B cell (primary cell): ENCODE measurements at regions not wholly inside any gene's neighbourhood (a gene's known extent, or its start where the extent isn't known, plus 50 kb on each side); places are given as distances from the start of the nearest gene placed in this dataset.

Source experiments
- ATAC-seq: fragments of 200-7000 bp; cut with Tn5 transposase; one replicate; pipeline ENCODE4 v1.10.0; 2021; ENCODE audit warnings: low read depth, mild to moderate bottlenecking, moderate number of reproducible peaks, moderate library complexity
- CTCF ChIA-PET: fragments of 350-600 bp; sonication (Branson Sonifier 250); formaldehyde crosslinking; loops from one replicate; lab custom pipeline; 2021; ENCODE audit warnings: antibody characterized with exemption, inconsistent platforms; lab: Charles Lee
- POLR2A ChIA-PET: fragments of 350-600 bp; sonication (Branson Sonifier 250); formaldehyde crosslinking; loops from one replicate; lab custom pipeline; 2021; ENCODE audit warnings: antibody characterized with exemption; lab: Charles Lee
- DNase-seq: peaks from one replicate; pipeline ENCODE4 v3.0.0; 2013
- H2AFZ ChIP-seq: 2 replicates; pipeline ENCODE4 v1.6.1; 2012; ENCODE audit warnings: mild to moderate bottlenecking, low read depth, low read length; ENCODE audit not compliant: insufficient read depth, poor library complexity, severe bottlenecking
- H3K27ac ChIP-seq, 2 donors: 1 replicate in 1 of 2; 2 replicates in 1 of 2; pipeline ENCODE4 v1.5.1; 2012 to 2013; ENCODE audit warnings: low read length in 2 of 2, mild to moderate bottlenecking in 2 of 2, moderate library complexity in 1 of 2
- H3K27me3 ChIP-seq, 4 experiments: fragments of 200-600 bp in 1 of 4; sonication (generic) in 1 of 4; replicated peaks in 1 of 4; 1 replicate in 2 of 4; 2 replicates in 2 of 4; pipeline versions ENCODE4 v1.6.1 to v1.7.0; 2013 to 2016; ENCODE audit warnings: low read length in 3 of 4, mild to moderate bottlenecking in 2 of 4, mixed read lengths in 1 of 4, moderate library complexity in 1 of 4; ENCODE audit not compliant: insufficient read depth in 4 of 4, control insufficient read depth in 3 of 4; ENCODE audit errors: control extremely low read depth in 1 of 4
- H3K36me3 ChIP-seq, 2 experiments: replicated peaks in 1 of 2; 1 replicate in 1 of 2; 2 replicates in 1 of 2; pipeline versions ENCODE4 v1.6.1 to v1.7.1; 2013; ENCODE audit warnings: low read length in 1 of 2; ENCODE audit not compliant: insufficient read depth in 2 of 2, control insufficient read depth in 1 of 2; ENCODE audit errors: control extremely low read depth in 1 of 2, extremely low read depth in 1 of 2
- H3K4me1 ChIP-seq, 2 donors: fragments of 200-600 bp in 1 of 2; sonication (generic) in 1 of 2; 1 replicate in 1 of 2; 2 replicates in 1 of 2; pipeline versions ENCODE4 v1.5.1 to v1.6.1; 2013 to 2017; ENCODE audit warnings: low read length in 2 of 2; ENCODE audit not compliant: control insufficient read depth in 2 of 2, insufficient read depth in 2 of 2
- H3K4me2 ChIP-seq: replicated peaks from 2 replicates; pipeline ENCODE3; 2012; ENCODE audit warnings: mild to moderate bottlenecking, low read depth, low read length; ENCODE audit not compliant: poor library complexity, severe bottlenecking
- H3K4me3 ChIP-seq, 5 experiments: fragments of 200-600 bp in 1 of 5; sonication (generic) in 1 of 5; 1 replicate in 3 of 5; 2 replicates in 2 of 5; pipeline versions ENCODE4 v1.5.1 to v1.7.0; 2011 to 2016; ENCODE audit warnings: low read length in 4 of 5, mild to moderate bottlenecking in 4 of 5, low read depth in 2 of 5, control low read depth in 1 of 5, moderate library complexity in 1 of 5; ENCODE audit not compliant: insufficient read depth in 1 of 5; ENCODE audit errors: control extremely low read depth in 1 of 5, extremely low read depth in 1 of 5
- H3K79me2 ChIP-seq: fragments of 200-600 bp; sonication (generic); one replicate; pipeline ENCODE4 v1.6.0; 2016; ENCODE audit warnings: low read length; ENCODE audit not compliant: control insufficient read depth, insufficient read depth
- H3K9ac ChIP-seq: fragments of 200-600 bp; sonication (generic); 2 replicates; pipeline ENCODE4 v1.6.1; 2017; ENCODE audit warnings: mild to moderate bottlenecking, low read length, moderate library complexity
- H3K9me3 ChIP-seq, 3 donors: one replicate each; pipeline versions ENCODE4 v1.6.1 to v1.7.1; 2013; ENCODE audit warnings: low read length in 2 of 3; ENCODE audit not compliant: control insufficient read depth in 2 of 3, insufficient read depth in 1 of 3; ENCODE audit errors: control extremely low read depth in 1 of 3
- H4K20me1 ChIP-seq: 2 replicates; pipeline ENCODE4 v1.6.0; 2012; ENCODE audit warnings: mild to moderate bottlenecking, low read length; ENCODE audit not compliant: insufficient read depth, control insufficient read depth, poor library complexity, severe bottlenecking
- H3K27ac Mint-ChIP-seq: one replicate; pipeline ENCODE4 v1.8.0; 2021; ENCODE audit warnings: mixed read lengths
- H3K27me3 Mint-ChIP-seq: one replicate; pipeline ENCODE4 v1.8.0; 2021; ENCODE audit warnings: mixed read lengths
- H3K4me1 Mint-ChIP-seq: one replicate; pipeline ENCODE4 v1.8.0; 2021; ENCODE audit warnings: mixed read lengths
- H3K4me3 Mint-ChIP-seq: one replicate; pipeline ENCODE4 v1.8.0; 2021; ENCODE audit warnings: mixed read lengths
- H3K9me3 Mint-ChIP-seq: one replicate; pipeline ENCODE4 v1.8.0; 2022; ENCODE audit warnings: mixed read lengths; ENCODE audit not compliant: insufficient read depth
- CTCF ChIP-seq: fragments of 200-600 bp; IDR thresholded peaks from one replicate; pipeline ENCODE4 v1.8.0; 2022; ENCODE audit warnings: antibody characterized with exemption, mild to moderate bottlenecking
- EZH2 ChIP-seq: IDR thresholded peaks from 2 replicates; pipeline ENCODE4 v1.6.1; 2012; ENCODE audit warnings: borderline replicate concordance, low read depth, mild to moderate bottlenecking, moderate library complexity, low read length; ENCODE audit not compliant: insufficient read depth, poor library complexity, severe bottlenecking
- WGBS: methylation state at CpG from one replicate; pipeline ENCODE4 v1.1.5; 2013; ENCODE audit warnings: missing lambda C conversion rate; ENCODE audit not compliant: insufficient coverage; 5-methylcytosine and 5-hydroxymethylcytosine counted together
- intact Hi-C: fragments of 100-400 bp; cut with micrococcal nuclease; formaldehyde crosslinking; loops from one replicate; pipeline ENCODE4 v1.10.0; 2022

- POLR2A ChIA-PET: interaction anchor here (0.7 kb wide), 1 partner anchor 12 kb away, joined by 5 read pairs; no protein-coding TSS in a partner anchor
- no peaks in the 10 kb centered on the region for H3K27me3 ChIP-seq
- no peak overlapping the region for H3K4me3 ChIP-seq
- H3K4me2 ChIP-seq: no peak overlapping the region
- intact Hi-C loops: no loop called here
- Mint-ChIP-seq H3K4me1 (no peaks in the 10 kb centered on the region), H3K4me3 (no peak overlapping the region), H3K27ac (no peak overlapping the region), H3K27me3 (no peaks in the 10 kb centered on the region), H3K9me3 (no peaks in the 10 kb centered on the region)
- no peak overlapping the region for H2AFZ ChIP-seq
- no peaks in the 10 kb centered on the region for H3K4me1 ChIP-seq
- H3K9ac ChIP-seq: no peak overlapping the region
- no peaks in the 10 kb centered on the region for H3K79me2 ChIP-seq
- no peaks in the 10 kb centered on the region for H3K36me3 ChIP-seq
- no peak overlapping the region for H3K27ac ChIP-seq
- no peak for ATAC-seq
- no peaks in the 10 kb centered on the region for H3K9me3 ChIP-seq
- no peaks in the 10 kb centered on the region for H4K20me1 ChIP-seq
- no peak for TF ChIP-seq CTCF
- TF ChIP-seq EZH2: no peak
- no peak for DNase-seq
- CTCF ChIA-PET: no interaction called here
Observed at GRCh38 chr2:7557376-7557775, 640.2 kb downstream of the RNF144A start.

GRCh38 chr2:7559791-7560190 lies 642.6 kb downstream of the RNF144A start:
- no peaks in the 10 kb centered on the region for H3K27me3 Mint-ChIP-seq
- Histone ChIP-seq H3K4me3 (no peak overlapping the region), H2AFZ (no peak overlapping the region), H4K20me1 (no peaks in the 10 kb centered on the region), H3K36me3 (no peaks in the 10 kb centered on the region), H3K9ac (no peak overlapping the region), H3K9me3 (no peaks in the 10 kb centered on the region), H3K4me2 (no peak overlapping the region), H3K27ac (no peak overlapping the region), H3K4me1 (no peaks in the 10 kb centered on the region), H3K79me2 (no peaks in the 10 kb centered on the region), H3K27me3 (no peaks in the 10 kb centered on the region)
- CTCF ChIA-PET: no interaction called here
- intact Hi-C loops: no loop called here
- DNase-seq (no peak), ATAC-seq (no peak)
- no peaks in the 10 kb centered on the region for H3K4me1 Mint-ChIP-seq
- no peaks in the 10 kb centered on the region for H3K9me3 Mint-ChIP-seq
- POLR2A ChIA-PET: no interaction called here
- WGBS: no CpG with 5 or more reads among the region's 1 CpG
- no peak overlapping the region for H3K4me3 Mint-ChIP-seq
- TF ChIP-seq EZH2 (no peak), CTCF (no peak)
- H3K27ac Mint-ChIP-seq: no peak overlapping the region
